ENCODE measurements at regions not wholly inside any gene's neighbourhood (a gene's known extent, or its start where the extent isn't known, plus 50 kb on each side); places are given as distances from the start of the nearest gene placed in this dataset.

- Histone ChIP-seq H3K27ac (ENCODE audit: insufficient read depth, low read length) (no peak overlapping the region), H3K9ac (ENCODE audit: low read depth, low read length) (no peak overlapping the region), H3K9me1 (ENCODE audit: insufficient read depth, low read length) (no peaks in the 10 kb centered on the region), H3K4me3 (ENCODE audit: insufficient read depth, low read depth, low read length) (no peak overlapping the region), H3K23ac (ENCODE audit: low read depth, low read length) (no peak overlapping the region), H3K36me3 (ENCODE audit: control insufficient read depth, insufficient read depth, low read length) (no peaks in the 10 kb centered on the region), H2BK20ac (ENCODE audit: low read depth, low read length) (no peak overlapping the region), H2AK5ac (ENCODE audit: low read depth, low read length) (no peak overlapping the region), H2BK5ac (ENCODE audit: low read depth, low read length, poor library complexity, severe bottlenecking) (no peak overlapping the region), H3K18ac (ENCODE audit: low read depth, low read length) (no peak overlapping the region), H2BK120ac (ENCODE audit: low read depth, low read length) (no peak overlapping the region), H3K14ac (replicated peaks; ENCODE audit: low read depth, low read length) (no peak overlapping the region), H4K91ac (ENCODE audit: insufficient read depth, low read depth, low read length) (no peak overlapping the region), H4K5ac (ENCODE audit: low read depth, low read length) (no peak overlapping the region), H3K4ac (ENCODE audit: low read depth, low read length) (no peak overlapping the region), H3K9me3 (ENCODE audit: control insufficient read depth, insufficient read depth, low read length) (peaks cover 5% of the 10 kb centered on the region; the same call in 1 of the 2 replicates), H3K4me2 (ENCODE audit: low read depth, low read length) (no peak overlapping the region), H4K20me1 (ENCODE audit: insufficient read depth, low read length) (no peaks in the 10 kb centered on the region), H3K27me3 (ENCODE audit: control insufficient read depth, insufficient read depth, low read length) (no peaks in the 10 kb centered on the region), H2BK15ac (ENCODE audit: low read depth, low read length) (no peak overlapping the region), H2AFZ (replicated peaks; ENCODE audit: low read length, poor library complexity) (no peak overlapping the region), H3K4me1 (ENCODE audit: control insufficient read depth, insufficient read depth, low read length) (no peaks in the 10 kb centered on the region), H4K8ac (ENCODE audit: low read depth in 2 of 2, low read length in 2 of 2) (no peak overlapping the region), H2AK9ac (replicated peaks; ENCODE audit: low read depth, low read length, poor library complexity) (no peak overlapping the region), H3K79me1 (ENCODE audit: low read depth in 1 of 2, low read length in 2 of 2) (no peaks in the 10 kb centered on the region), H3K56ac (ENCODE audit: extremely low read depth, insufficient read depth, low read length) (no peak overlapping the region)
- no peak for TF ChIP-seq USF2 (IDR thresholded peaks at IDR 0.05; ENCODE audit: low read depth, low read length)
- TF ChIP-seq CTCF (conservative IDR thresholded peaks at IDR 0.05; ENCODE audit: low read depth, low read length): no peak
- TF ChIP-seq CEBPB (IDR thresholded peaks at IDR 0.05; ENCODE audit: low read depth, low read length): no peak
- no peak for TF ChIP-seq BHLHE40 (IDR thresholded peaks at IDR 0.05; ENCODE audit: low read depth, low read length)
- TF ChIP-seq RAD21 (IDR thresholded peaks at IDR 0.05; ENCODE audit: low read length): no peak
- TF ChIP-seq MAFK (IDR thresholded peaks at IDR 0.05; ENCODE audit: low read depth, low read length): no peak
- TF ChIP-seq MXI1 (IDR thresholded peaks at IDR 0.05; ENCODE audit: borderline replicate concordance, low read depth, low read length): no peak
- no peak for TF ChIP-seq RCOR1 (IDR thresholded peaks at IDR 0.05; ENCODE audit: insufficient replicate concordance, low read length)
- TF ChIP-seq POLR2A (IDR thresholded peaks at IDR 0.05; ENCODE audit: low read depth, low read length): no peak
- TF ChIP-seq CHD1 (IDR thresholded peaks at IDR 0.05; ENCODE audit: low read depth, low read length): no peak
- TF ChIP-seq MAZ (IDR thresholded peaks at IDR 0.05; ENCODE audit: borderline replicate concordance, low read depth, low read length): no peak
- TF ChIP-seq SMC3 (IDR thresholded peaks at IDR 0.05; ENCODE audit: low read depth, low read length): no peak
- no peak for TF ChIP-seq NFE2L2 (IDR thresholded peaks at IDR 0.05; ENCODE audit: low read depth, low read length)
- no peak for TF ChIP-seq RFX5 (IDR thresholded peaks at IDR 0.05; ENCODE audit: low read depth, low read length)
- TF ChIP-seq FOS (IDR thresholded peaks at IDR 0.05; ENCODE audit: low read depth, low read length): no peak
- no peak for TF ChIP-seq ELK1 (IDR thresholded peaks at IDR 0.05; ENCODE audit: borderline replicate concordance, low read depth, low read length)
- ChIA-PET CTCF (no interaction called here), POLR2A (ENCODE audit: unreplicated experiment) (no interaction called here)
- WGBS, 2 experiments (ENCODE audit: extremely low coverage in 2 of 2, insufficient read length in 1 of 2): no CpG with 5 or more reads among the region's 3 CpGs
- ATAC-seq (ENCODE audit: low read depth) (no peak), DNase-seq (no peak)
- dilution Hi-C loops (cut with HindIII; ENCODE audit: low sequenced_read_pairs, unreplicated experiment) (no loop called here), in situ Hi-C loops (cut with MboI; ENCODE audit: low sequenced_read_pairs) (no loop called here), intact Hi-C loops (cut with micrococcal nuclease) (no loop called here)
- BruUV-seq (replicated peaks): no TSS peak
Measured at GRCh38 chr7:144960763-144961162, 124.9 kb upstream of the TPK1 start.

Data from IMR-90 (cell line).